ENCODE measurements at regions not wholly inside any gene's neighbourhood (a gene's known extent, or its start where the extent isn't known, plus 50 kb on each side); places are given as distances from the start of the nearest gene placed in this dataset.

- Mint-ChIP-seq H3K36me3 (peaks cover 14% of the 10 kb centered on the region), H3K4me3 (no peak overlapping the region), H3K27ac (no peak overlapping the region), H3K27me3 (ENCODE audit: low read depth) (no peaks in the 10 kb centered on the region), H3K4me1 (no peaks in the 10 kb centered on the region), H3K9me3 (peaks cover 18% of the 10 kb centered on the region)
- POLR2A ChIA-PET = no interaction called here
- DNase-seq (ENCODE audit: low spot score) (no peak), ATAC-seq (no peak)
- TF ChIP-seq OVOL2 (CRISPR knock-in tag; IDR thresholded peaks at IDR 0.05; ENCODE audit: borderline replicate concordance) (no peak), ZBTB43 (CRISPR knock-in tag; IDR thresholded peaks at IDR 0.05) (no peak), ZNF138 (CRISPR knock-in tag; conservative IDR thresholded peaks at IDR 0.05) (no peak), CREB1 (CRISPR knock-in tag; IDR thresholded peaks at IDR 0.05) (no peak), ZSCAN18 (CRISPR knock-in tag; IDR thresholded peaks at IDR 0.05) (no peak), E2F5 (CRISPR knock-in tag; IDR thresholded peaks at IDR 0.05) (no peak), ETV6 (CRISPR knock-in tag; IDR thresholded peaks at IDR 0.05) (no peak), USF1 (CRISPR knock-in tag; IDR thresholded peaks at IDR 0.05) (no peak), ZNF512 (CRISPR knock-in tag; IDR thresholded peaks at IDR 0.05; ENCODE audit: borderline replicate concordance) (no peak), ESRRA (CRISPR knock-in tag; IDR thresholded peaks at IDR 0.05; ENCODE audit: borderline replicate concordance) (no peak), RELA (CRISPR knock-in tag; IDR thresholded peaks at IDR 0.05; ENCODE audit: borderline replicate concordance) (no peak), ZNF671 (CRISPR knock-in tag; IDR thresholded peaks at IDR 0.05) (no peak), RORB (CRISPR knock-in tag; IDR thresholded peaks at IDR 0.05) (no peak), JUN (CRISPR knock-in tag; IDR thresholded peaks at IDR 0.05) (no peak)
- TF ChIP-seq, protein P1, sequence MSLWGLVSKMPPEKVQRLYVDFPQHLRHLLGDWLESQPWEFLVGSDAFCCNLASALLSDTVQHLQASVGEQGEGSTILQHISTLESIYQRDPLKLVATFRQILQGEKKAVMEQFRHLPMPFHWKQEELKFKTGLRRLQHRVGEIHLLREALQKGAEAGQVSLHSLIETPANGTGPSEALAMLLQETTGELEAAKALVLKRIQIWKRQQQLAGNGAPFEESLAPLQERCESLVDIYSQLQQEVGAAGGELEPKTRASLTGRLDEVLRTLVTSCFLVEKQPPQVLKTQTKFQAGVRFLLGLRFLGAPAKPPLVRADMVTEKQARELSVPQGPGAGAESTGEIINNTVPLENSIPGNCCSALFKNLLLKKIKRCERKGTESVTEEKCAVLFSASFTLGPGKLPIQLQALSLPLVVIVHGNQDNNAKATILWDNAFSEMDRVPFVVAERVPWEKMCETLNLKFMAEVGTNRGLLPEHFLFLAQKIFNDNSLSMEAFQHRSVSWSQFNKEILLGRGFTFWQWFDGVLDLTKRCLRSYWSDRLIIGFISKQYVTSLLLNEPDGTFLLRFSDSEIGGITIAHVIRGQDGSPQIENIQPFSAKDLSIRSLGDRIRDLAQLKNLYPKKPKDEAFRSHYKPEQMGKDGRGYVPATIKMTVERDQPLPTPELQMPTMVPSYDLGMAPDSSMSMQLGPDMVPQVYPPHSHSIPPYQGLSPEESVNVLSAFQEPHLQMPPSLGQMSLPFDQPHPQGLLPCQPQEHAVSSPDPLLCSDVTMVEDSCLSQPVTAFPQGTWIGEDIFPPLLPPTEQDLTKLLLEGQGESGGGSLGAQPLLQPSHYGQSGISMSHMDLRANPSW (CRISPR knock-in tag; conservative IDR thresholded peaks at IDR 0.05; ENCODE audit: low read depth) = no peak
- TF ChIP-seq, protein P2, sequence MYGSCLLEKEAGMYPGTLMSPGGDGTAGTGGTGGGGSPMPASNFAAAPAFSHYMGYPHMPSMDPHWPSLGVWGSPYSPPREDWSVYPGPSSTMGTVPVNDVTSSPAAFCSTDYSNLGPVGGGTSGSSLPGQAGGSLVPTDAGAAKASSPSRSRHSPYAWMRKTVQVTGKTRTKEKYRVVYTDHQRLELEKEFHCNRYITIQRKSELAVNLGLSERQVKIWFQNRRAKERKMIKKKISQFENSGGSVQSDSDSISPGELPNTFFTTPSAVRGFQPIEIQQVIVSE (CRISPR knock-in tag; IDR thresholded peaks at IDR 0.05; ENCODE audit: borderline replicate concordance) = no peak
- TF ChIP-seq, protein P3, sequence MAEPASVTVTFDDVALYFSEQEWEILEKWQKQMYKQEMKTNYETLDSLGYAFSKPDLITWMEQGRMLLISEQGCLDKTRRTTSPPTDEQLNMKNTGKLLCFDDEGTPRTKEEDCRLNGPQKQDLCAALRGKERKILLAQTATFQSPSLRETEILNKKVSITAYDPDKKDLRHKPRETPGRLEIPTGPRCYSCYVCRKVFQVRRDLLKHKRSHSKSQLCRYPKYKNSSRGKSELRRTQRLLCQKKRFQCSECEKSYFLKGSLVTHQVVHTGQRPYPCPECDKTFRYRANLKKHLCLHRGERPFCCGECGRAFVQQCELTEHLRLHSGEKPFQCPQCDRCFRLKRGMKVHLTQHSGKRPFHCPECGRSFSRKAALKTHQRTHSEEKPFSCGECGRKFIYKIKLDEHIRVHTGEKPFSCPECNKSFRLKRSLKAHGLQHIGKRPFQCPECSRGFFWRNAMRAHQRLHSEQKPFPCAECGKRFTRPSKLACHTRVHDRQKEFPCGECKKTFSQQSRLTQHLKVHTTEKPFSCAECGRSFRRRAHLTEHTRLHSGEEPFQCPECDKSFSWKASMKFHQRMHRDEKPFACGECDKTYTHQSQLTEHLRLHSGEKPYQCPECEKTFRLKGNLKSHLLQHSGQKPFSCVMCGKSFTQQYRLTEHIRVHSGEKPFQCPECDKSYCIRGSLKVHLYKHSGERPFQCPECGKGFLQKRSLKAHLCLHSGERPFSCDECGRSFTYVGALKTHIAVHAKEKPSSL (CRISPR knock-in tag; conservative IDR thresholded peaks at IDR 0.05) = no peak
- TF ChIP-seq, protein P4, sequence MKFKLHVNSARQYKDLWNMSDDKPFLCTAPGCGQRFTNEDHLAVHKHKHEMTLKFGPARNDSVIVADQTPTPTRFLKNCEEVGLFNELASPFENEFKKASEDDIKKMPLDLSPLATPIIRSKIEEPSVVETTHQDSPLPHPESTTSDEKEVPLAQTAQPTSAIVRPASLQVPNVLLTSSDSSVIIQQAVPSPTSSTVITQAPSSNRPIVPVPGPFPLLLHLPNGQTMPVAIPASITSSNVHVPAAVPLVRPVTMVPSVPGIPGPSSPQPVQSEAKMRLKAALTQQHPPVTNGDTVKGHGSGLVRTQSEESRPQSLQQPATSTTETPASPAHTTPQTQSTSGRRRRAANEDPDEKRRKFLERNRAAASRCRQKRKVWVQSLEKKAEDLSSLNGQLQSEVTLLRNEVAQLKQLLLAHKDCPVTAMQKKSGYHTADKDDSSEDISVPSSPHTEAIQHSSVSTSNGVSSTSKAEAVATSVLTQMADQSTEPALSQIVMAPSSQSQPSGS (CRISPR knock-in tag; IDR thresholded peaks at IDR 0.05; ENCODE audit: borderline replicate concordance, low read depth) = no peak
- TF ChIP-seq, protein P5, sequence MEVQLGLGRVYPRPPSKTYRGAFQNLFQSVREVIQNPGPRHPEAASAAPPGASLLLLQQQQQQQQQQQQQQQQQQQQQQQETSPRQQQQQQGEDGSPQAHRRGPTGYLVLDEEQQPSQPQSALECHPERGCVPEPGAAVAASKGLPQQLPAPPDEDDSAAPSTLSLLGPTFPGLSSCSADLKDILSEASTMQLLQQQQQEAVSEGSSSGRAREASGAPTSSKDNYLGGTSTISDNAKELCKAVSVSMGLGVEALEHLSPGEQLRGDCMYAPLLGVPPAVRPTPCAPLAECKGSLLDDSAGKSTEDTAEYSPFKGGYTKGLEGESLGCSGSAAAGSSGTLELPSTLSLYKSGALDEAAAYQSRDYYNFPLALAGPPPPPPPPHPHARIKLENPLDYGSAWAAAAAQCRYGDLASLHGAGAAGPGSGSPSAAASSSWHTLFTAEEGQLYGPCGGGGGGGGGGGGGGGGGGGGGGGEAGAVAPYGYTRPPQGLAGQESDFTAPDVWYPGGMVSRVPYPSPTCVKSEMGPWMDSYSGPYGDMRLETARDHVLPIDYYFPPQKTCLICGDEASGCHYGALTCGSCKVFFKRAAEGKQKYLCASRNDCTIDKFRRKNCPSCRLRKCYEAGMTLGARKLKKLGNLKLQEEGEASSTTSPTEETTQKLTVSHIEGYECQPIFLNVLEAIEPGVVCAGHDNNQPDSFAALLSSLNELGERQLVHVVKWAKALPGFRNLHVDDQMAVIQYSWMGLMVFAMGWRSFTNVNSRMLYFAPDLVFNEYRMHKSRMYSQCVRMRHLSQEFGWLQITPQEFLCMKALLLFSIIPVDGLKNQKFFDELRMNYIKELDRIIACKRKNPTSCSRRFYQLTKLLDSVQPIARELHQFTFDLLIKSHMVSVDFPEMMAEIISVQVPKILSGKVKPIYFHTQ (CRISPR knock-in tag; IDR thresholded peaks at IDR 0.05) = no peak
- CTCF ChIA-PET = interaction anchor here (0.9 kb wide), 1 partner anchor 79 kb away, joined by 3 read pairs; no protein-coding TSS in a partner anchor
Observed at GRCh38 chr18:24593886-24594285, 133.4 kb downstream of the HRH4 start.

Data from WTC11 (cell line).